ENCODE measurements at regions not wholly inside any gene's neighbourhood (a gene's known extent, or its start where the extent isn't known, plus 50 kb on each side); places are given as distances from the start of the nearest gene placed in this dataset.
A peak's percentile ranks its signal among the peaks of the same experiment; 100 is the strongest.

DNA sequence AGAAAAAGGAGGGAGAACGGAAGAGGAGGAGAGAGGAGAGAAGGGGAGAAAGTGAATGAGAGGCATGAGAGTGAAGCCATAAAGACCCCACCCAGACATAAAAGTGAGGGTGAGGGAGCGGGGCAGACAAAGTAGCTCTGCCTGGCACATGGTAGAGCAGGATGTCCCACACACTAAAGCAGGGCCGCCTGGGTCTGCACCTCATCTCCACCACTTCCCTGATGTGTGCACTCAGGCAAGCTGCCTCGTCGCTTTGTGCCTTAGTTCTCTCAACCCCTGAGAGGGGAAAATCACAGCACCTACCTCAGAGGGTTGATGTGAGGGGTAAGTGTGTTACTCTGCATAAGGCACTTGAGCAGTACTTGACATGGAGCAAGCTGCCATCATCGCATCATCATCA lies 488.1 kb downstream of the COG6 start:
- DNase-seq (ENCODE audit: low read depth in 3 of 3), result no peak

DNA sequence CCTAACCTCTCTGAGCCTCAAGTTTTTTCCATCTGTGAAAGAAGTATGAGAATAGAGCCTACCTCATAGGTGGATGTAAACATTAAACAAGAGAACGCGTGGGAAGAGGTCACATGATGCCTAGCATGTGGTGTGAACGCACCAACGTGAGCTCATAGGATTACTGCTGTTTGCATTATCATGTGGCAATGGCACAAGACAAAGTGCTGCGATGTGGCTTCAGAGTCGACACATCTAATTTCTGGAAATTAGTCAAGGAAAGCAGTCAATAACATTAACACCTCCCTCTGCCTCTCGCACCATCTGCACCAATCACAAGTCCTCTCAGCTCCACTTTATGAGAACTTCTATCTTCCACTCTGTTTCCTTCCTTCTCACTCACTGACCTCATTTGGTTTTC lies 489.7 kb downstream of the COG6 start:
- no peak for DNase-seq (ENCODE audit: low read depth in 3 of 3)

DNA sequence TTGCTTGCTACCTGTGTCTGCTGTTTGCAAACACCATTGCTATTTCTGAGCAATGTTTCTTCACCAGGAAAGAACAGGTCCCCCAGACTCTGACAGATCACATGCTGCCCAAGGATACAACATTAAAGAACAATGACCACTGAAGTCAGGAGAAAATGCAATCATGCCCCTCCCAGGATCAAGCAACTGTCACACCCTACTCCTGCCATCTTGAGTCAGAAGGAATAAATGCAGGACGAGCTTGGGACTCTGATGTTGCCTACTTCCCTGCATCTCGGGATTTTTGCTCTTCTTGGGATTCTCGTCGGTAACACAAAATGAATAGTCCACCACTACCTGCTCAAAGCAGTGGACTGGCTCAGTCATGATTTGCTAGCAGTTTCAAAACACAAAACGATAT lies 490.6 kb downstream of the COG6 start:
- DNase-seq (ENCODE audit: low read depth in 3 of 3), result no peak

DNA sequence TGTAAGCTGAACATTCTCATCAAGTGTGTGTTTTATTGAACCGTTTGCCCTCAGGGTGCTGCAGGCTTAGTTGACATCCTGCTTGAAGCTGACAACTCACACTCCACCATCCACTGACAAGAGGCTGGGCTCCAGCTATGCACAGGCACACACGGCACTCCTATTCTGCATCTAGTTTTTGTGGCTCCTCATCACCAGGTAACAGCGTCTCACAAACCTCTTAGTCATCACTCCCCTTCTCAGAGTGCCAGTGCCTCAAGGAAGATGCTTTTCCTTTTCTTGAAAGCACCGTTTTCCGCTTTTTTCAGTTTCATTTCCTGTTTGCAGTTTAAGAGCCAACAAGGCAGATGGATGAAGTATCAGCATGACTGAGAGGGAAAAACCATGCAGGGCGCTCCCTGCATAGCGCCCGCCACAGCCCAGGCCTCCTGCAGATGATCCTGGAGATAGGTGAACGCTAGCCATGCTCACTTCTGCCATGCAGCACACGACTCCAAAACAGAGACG lies 491.2 kb downstream of the COG6 start:
- no peak for DNase-seq (ENCODE audit: low read depth in 3 of 3)

DNA sequence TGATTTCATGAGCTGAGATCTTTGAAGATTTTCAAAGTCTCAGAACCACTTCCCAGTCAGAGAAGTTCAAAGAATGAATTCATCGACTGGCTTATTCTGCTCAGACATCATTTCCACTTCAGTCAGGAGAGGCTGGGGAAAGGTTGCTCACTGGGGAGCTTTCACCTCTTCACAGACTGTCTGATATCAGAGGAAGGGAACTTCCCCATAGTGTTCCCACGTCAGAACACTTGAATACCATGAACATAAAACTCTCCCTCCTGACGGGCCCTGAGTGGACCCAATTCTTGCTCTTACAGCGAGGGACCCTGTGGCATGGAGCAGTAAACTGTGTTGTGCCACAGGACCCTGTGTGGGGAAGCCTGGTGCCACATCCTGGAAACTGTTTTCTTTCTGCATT lies 492.6 kb downstream of the COG6 start:
- peak in 2 of 3 experiments; percentile 18 to 19 for DNase-seq (ENCODE audit: low read depth in 3 of 3)

DNA sequence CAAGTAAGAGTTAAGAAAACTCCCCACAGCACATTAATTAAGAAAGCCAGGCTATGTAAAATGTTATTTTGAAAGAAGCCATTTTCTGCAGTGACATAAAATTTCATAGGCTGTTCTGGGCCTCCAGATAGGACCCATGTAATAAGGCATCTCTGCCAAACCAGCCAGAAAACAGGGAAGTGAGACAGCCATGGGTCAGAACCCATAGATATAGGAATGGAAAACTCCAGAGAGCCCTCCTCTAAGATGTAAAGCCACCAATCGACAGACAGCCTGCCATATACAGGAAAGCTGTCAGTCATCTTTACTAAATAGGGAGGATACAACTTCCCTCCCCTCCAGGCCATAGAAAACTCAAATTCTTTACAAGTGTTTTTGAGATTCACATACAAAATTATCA lies 493.3 kb downstream of the COG6 start:
- no peak for DNase-seq (ENCODE audit: low read depth in 3 of 3)

DNA sequence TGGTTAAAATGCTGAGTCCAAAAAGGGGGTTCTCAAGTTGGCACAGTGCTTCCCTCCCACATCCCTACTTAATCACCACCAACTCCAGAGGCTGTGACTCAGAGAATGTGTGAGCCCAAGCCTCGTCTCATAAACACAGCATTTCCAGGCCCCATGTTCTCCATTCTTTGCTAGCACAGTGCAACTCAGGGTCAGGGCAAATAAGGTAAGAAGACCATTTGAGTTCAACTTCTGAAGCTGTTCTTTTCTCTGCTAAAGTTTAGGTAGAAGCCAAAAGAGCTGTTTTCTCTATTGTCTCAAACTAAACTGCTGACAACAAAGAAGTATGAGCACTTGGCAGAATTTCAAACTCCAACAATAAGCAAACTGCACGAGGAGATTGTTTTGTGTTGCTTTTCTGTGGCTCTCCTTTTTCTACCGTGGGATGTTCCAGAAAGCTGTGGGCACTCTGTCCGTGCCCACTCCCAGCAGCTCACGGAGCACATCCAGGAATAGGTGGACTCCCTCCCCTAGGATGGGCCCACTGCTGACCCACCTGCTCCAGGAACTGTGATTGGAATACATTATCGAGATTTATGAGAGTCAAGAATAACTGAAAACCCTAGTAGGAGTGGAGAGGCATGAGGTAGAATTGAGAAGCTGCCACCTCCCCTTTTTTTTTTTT lies 494.3 kb downstream of the COG6 start:
- no peak for DNase-seq (ENCODE audit: low read depth in 3 of 3)

DNA sequence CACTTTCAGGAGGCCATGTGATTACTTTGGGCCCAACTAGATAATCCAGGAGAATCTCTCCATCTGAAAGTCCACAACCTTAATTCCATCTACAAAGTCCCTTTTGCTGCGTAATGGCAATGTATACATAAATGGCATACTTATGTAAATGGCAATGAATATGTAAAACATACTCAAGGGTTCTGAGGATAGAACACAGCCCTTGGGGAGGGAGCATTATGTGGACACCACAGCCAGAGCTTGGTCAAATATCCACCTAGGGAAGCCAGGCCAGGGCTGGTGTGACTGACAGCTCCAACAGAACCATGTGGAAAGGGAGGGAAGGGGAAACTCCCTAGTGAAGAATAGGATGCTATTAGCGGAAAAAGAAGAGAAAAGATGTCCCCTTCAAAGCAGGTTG lies 496.2 kb downstream of the COG6 start:
- no peak for DNase-seq (ENCODE audit: low read depth in 3 of 3)

DNA sequence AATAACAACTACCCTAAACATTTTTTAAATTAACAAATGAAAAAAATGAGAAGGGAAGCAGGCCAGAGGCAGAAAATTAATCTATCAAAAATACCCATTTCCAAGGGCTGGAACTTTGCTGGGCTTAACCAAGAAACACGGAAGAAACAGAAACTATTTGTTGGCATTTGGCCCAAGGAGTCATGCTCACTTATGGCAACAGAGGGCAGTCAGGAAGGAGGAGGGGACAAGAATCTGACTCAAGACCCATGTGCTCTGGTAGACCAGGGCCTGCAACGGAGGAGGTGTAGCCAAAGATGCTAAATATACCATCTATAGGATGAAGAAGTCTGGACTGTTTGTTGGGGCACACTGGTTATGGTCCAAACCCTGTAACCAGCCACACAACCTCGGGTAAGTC lies 496.7 kb downstream of the COG6 start:
- DNase-seq (ENCODE audit: low read depth in 3 of 3), result no peak

DNA sequence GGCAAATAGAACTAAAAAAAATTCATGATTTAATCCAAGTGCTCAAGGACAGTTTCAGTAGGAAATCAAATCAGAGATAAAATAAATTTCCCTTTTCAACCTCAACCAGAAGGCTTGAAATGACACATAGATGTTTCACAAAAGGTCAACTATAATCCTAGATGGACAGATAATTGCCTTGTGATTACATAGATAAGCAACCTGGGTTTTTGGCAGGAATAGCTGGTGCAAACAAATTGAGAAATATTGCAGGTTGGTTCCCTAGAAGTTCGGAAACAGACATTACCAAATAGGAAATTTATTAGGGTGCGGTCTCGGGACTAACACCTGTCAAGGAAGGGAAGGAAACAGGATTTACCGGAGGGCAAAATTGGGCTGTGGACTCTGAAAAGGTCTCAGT lies 497.5 kb downstream of the COG6 start:
- DNase-seq (ENCODE audit: low read depth in 3 of 3), result no peak

DNA sequence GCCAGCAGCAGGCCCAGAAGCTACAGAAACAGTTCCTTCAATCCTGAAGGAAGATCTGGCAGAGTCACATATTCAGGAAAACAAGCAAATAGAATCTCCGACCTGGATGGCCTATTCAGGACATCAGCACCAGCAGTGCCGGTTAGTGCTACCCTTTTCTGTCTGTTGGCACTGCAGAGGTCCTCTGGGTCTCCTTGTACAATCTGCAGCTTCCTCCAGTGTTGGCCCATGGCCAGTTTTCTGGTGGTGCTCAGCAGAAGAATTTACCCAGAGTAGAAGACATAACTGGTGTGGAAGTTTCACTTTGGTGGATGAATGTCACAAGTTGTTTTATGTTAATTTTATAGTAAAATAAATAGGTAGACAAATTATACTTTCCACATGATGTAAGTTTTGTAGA lies 498.1 kb downstream of the COG6 start:
- DNase-seq (ENCODE audit: low read depth in 3 of 3), result no peak

DNA sequence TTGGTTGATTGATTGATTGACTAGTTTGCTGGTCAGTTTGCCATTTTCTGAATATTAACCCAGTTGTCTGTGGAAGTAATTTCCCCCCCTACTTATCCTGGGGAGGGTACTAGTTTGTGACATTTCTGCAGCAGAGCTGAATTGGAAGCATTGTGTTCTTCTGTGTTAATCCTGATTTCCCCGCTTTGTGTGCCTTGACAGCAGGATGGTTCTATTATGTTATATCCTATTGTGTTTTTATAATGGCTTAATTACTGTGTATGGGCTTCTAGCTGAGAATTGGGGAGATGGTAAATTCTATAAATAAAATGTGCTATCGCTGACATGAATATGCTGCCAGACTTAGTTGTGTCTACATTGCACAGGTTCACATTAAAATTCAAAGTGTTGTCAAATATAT lies 499.7 kb downstream of the COG6 start:
- no peak for DNase-seq (ENCODE audit: low read depth in 3 of 3)

DNA sequence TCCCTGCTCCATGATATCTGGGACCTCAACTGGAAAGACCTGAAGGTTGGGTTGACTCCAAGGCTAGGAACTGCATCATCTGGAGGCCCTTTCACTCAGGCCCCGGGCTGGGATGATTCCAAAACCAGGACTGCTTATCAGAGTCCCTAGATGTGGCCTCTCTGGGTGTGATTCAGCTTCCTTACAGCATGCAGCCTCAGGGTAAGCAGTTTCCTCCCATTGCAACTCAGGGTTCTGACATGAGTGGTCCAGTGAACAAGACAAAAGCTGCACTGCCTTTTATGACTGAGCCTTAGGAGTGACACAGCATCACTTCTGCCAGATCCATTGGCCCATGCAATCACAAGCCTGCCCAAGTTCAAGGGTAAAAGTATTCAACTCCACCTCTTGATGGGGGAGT lies 502.8 kb downstream of the COG6 start:
- no peak for DNase-seq (ENCODE audit: low read depth in 3 of 3)

DNA sequence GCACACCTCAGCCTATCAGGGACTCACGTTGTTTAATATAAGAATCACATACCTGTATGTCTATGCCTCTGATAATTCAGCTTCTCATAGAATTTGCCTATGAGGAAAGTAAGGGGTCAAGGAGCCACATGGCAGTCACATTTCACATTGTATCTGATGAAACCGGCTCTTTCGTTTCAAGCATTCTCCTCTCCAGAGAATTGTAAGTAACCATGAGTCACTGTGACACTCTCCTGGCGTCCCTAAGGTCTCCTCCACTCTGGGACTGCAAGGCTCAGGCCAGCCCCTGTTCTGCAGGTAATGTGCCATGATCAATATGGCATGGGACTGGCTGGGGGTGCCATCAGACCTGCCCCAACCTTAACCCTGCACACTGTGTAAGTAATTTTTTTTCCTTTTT lies 503.3 kb downstream of the COG6 start:
- DNase-seq (ENCODE audit: low read depth in 3 of 3), result no peak

DNA sequence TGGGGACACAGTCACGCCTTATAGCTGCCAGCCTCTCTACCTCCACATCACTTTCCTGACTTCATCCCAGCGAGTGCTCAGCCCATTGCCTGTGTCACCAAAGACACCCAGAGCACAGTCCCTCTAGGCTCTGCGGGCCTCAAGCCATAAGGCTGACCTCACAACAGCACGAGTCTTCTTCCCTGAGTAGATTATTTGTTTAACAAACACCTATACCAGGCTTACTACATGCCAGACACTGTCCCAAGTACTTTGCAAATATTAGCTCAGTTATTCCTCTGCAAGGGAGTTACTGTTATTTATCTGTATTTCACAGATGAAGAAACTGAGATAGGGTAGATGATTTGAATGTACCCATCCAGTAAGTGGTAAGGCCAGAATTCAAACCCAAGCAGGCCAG lies 504.3 kb downstream of the COG6 start:
- DNase-seq (ENCODE audit: low read depth in 3 of 3), result no peak

DNA sequence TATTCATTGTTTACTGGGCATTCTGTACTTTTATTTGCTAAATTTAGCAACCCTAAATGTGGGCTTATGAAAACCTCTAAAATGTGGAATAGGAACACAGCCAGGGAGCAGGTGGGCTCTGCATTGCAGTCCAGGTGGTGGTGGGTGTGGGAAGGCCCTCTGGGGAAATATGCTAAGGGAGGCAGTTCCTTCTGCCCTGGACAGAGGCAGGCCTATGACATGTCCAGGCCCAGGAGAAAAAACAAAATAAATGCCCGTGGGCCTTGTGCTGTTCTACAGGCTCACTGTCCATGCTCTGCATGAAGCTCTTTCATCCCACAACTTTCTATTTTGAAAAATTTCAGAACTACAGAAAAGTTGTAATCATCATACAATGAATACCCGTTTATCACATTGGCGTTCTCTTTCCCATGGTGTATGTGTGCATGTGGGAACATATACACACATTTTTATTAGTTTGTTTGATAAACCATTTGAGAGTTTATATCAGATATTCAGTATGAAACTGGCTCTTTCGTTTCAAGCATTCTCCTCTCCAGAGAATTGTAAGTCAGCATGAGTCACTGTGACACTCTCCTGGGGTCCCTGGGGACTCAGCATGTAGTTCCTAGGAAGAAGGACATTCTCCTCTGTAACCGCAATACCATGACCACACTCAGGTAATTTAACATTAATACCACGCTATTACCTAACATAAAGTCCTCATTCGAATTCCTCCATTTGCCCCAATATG lies 505.3 kb downstream of the COG6 start:
- no peak for DNase-seq (ENCODE audit: low read depth in 3 of 3)

DNA sequence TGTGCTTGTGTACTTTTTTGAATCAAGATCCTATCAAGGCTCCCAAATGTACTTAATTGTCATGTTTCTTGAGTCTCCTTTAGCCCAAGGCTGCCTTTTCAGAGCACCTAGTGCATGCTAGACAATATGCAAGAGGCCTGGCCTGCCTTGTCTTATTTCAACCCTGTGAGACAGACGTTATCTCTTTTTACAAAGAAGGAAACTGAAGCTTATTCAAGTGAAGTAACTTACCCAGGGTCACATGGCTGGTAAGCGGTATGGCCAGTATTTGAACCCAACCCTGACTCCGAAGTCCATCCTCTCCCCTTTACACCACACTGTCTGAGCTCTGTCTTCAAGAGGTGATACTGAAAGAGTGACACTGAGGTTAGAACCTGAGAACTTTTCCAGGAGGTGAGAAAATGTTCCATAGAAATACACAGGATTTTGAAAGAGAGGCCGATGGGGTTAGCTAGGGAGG lies 505.1 kb downstream of the FOXO1 start:
- no peak for DNase-seq (ENCODE audit: low read depth in 3 of 3)

DNA sequence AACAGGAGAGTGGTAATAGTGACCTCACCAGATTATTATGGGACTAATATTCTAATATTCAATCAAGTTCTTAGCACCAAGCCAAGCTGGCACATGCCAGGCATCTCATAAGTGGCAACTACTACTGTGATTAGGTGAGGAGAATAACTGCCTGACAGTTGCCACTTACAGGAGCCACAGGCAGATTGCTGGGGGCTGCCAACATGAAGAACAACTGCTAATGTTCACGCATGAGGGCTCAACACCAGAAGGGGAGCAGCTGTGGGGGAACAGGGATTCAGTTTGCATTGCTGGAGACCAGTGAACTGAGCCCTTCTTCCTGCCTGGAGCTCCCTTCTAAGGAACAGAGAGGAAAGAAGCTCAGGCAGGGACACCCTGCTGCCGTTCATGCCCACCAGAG lies 504.5 kb downstream of the FOXO1 start:
- no peak for DNase-seq (ENCODE audit: low read depth in 3 of 3)

DNA sequence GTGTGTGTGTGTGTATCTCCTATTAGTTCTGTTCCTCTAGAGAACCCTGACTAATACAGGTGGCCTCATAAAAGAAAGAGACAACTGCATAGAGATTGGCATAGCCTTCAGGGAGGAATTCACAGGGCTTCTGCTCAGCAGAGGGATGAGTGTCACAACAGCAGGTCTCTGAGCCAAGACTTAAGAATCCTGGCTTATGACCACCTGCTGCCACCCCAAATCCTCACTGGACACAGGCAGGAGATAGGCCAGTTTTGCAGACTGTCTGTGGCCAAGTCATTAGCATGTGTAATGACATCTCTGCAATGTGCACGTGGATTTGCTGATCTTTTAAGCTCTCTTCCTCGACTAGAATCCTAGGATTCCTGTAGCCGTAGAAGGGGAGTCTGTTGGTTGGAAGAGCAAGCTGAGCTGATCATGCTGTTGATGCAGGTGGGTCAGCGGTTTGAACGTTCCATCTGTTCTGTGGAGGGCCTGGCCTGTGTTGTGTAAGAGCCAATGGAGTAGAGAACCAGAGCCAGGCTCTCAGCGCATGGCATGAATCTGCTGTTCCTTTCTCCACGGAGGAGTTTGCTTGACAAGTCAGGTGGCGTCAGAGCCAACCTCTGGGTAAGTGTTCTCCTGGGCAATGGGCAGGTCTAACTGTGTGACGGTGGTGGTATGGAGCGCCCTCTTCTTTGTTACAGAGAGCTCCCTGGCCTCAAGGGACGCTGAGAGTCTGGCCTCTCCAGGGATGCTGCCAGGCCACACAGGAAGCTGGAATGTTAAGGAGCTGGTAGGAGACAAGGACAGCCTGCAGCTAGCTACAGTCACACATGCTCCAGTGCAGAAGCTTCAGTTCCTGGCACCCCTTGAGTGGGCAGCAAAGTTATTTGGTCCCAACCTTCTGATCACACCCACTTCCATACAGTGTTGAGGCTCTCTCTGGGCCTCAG lies 503.1 kb downstream of the FOXO1 start:
- no peak for DNase-seq (ENCODE audit: low read depth in 3 of 3)

DNA sequence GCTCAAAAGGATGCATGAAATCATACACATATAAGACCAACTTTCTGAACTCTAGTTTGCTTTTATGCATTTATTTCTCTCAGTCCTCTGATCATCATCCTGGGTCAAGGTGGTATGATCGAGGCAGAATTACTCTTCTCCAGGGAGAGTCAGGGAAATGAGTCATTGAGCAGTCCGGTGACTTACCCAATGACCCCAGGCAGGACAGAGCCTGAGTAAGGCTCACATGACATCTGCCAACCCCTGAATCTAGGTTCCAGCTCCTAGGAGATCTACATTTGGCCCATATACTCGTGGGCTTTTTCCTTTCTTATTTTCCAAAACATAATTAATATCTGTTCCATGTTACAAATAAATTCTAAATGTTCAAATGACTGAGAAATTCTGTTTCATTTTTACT lies 502.3 kb downstream of the FOXO1 start:
- no peak for DNase-seq (ENCODE audit: low read depth in 3 of 3)

DNA sequence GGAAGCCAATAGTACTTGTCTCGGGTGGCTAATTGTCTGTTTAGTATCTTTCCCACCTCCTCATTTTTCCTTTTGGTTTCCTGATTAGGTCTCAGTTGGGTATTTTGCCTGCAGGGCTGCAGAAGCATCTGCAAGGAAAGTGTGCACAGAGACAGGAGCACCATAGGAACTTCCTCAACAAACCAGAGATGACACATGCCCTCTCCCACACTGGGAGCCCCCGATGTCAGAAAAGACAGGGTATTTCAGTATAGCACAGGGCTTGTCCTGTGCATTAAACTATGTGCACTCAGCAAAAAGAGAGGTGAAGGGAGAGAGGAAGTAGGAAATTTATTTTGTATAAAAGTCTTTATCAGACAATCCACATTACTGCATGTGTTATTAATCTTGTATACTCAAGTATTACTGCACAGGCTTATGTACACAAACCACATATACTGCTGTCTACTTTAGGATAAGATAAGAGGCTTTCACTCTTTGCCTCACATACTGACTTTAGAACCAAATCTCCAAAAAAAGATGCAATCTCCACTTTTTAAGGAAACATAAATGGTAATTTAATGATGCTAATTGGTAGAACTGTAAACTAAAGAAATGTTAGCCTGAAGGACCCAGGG lies 501.0 kb downstream of the FOXO1 start:
- no peak for DNase-seq (ENCODE audit: low read depth in 3 of 3)

DNA sequence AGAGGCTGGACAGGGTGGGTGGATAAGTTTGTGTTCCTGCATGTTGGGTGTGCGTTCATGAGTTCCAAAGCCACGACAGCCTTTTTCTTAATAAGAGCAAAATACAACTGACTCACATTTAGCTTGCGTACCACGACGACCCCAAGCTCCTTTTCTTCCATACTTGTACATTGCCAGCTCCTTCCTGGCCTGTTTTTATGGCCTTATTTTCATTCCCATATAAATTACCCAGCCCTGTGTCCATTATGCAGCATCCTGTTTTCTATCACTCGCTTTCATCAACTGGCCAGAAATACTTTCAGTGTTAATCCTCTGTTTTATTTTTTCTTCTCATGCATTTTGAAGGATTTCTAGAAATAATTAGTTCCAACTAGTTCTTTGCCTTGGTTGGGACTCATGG lies 499.1 kb downstream of the FOXO1 start:
- DNase-seq (ENCODE audit: low read depth in 3 of 3), result no peak
